Hepatocyte (in vitro differentiated cells): ENCODE measurements at regions not wholly inside any gene's neighbourhood (a gene's known extent, or its start where the extent isn't known, plus 50 kb on each side); places are given as distances from the start of the nearest gene placed in this dataset.

Source experiments
- EZH2phosphoT487 ChIP-seq: fragments of 200-600 bp; sonication (generic); IDR thresholded peaks from one replicate; pipeline ENCODE4 v1.6.1; 2018; ENCODE audit warnings: antibody characterized with exemption, mild to moderate bottlenecking, low read depth, moderate library complexity; ENCODE audit not compliant: unreplicated experiment, severe bottlenecking
- TF ChIP-seq, protein P1 (sequence below): fragments of 200-600 bp; sonication (generic); IDR thresholded peaks from 2 replicates; pipeline ENCODE4 v1.5.1; 2016; ENCODE audit warnings: antibody characterized with exemption, mild to moderate bottlenecking; ENCODE audit not compliant: poor library complexity

DNA sequence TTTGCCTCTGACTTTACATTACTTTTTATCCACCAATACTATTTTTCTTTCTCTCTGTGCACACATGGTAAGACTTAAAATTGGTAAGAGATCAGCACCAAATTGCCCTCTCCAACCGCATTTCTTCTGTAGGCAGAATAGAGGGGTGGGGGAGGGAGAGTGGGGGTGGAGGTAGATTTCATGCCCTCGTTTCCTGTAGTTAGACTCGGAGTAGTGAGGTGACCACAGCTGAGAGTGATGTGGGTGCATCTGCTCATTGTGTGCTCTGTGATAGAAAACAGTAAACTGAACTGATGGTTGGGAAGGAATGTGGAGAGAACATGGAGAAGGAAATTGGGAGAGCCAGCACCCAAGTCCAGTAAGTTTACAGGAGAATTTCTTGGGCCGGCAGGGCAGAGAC lies 498.3 kb downstream of the IRX1 start:
- TF ChIP-seq, protein P1, sequence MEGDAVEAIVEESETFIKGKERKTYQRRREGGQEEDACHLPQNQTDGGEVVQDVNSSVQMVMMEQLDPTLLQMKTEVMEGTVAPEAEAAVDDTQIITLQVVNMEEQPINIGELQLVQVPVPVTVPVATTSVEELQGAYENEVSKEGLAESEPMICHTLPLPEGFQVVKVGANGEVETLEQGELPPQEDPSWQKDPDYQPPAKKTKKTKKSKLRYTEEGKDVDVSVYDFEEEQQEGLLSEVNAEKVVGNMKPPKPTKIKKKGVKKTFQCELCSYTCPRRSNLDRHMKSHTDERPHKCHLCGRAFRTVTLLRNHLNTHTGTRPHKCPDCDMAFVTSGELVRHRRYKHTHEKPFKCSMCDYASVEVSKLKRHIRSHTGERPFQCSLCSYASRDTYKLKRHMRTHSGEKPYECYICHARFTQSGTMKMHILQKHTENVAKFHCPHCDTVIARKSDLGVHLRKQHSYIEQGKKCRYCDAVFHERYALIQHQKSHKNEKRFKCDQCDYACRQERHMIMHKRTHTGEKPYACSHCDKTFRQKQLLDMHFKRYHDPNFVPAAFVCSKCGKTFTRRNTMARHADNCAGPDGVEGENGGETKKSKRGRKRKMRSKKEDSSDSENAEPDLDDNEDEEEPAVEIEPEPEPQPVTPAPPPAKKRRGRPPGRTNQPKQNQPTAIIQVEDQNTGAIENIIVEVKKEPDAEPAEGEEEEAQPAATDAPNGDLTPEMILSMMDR, result no peak
- no peak for TF ChIP-seq EZH2phosphoT487
